ENCODE measurements at regions not wholly inside any gene's neighbourhood (a gene's known extent, or its start where the extent isn't known, plus 50 kb on each side); places are given as distances from the start of the nearest gene placed in this dataset.

DNA sequence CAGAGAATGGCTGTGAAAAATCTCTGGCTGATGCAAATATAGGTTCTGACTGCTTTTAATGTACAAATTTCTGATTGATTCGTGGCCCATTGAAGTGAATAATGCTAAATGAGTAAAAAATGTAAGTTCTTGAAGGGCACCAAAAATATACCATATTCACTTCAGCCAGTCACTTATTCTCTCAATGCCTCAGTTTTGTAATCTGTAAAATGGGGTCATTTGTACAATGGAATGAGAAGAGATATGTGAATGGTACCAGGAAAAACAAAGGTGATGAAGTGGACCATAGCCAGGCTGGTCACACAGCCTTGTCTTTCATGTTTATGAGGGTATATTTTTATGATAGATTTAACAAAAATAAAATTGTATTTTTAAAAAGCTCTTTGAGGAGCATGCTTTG is 441.2 kb upstream of the NR3C2 start:
- no peak for DNase-seq
- Histone ChIP-seq H3K27ac (no peak overlapping the region), H3K9me3 (no peaks in the 10 kb centered on the region), H3K4me3 (no peak overlapping the region), H3K36me3 (no peaks in the 10 kb centered on the region), H3K4me1 (no peaks in the 10 kb centered on the region), H3K27me3 (no peaks in the 10 kb centered on the region)
- 67 to 87% methylated on average over 1 of the region's 1 CpG for WGBS, 2 donors
- TF ChIP-seq, protein P1, sequence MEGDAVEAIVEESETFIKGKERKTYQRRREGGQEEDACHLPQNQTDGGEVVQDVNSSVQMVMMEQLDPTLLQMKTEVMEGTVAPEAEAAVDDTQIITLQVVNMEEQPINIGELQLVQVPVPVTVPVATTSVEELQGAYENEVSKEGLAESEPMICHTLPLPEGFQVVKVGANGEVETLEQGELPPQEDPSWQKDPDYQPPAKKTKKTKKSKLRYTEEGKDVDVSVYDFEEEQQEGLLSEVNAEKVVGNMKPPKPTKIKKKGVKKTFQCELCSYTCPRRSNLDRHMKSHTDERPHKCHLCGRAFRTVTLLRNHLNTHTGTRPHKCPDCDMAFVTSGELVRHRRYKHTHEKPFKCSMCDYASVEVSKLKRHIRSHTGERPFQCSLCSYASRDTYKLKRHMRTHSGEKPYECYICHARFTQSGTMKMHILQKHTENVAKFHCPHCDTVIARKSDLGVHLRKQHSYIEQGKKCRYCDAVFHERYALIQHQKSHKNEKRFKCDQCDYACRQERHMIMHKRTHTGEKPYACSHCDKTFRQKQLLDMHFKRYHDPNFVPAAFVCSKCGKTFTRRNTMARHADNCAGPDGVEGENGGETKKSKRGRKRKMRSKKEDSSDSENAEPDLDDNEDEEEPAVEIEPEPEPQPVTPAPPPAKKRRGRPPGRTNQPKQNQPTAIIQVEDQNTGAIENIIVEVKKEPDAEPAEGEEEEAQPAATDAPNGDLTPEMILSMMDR (IDR thresholded peaks at IDR 0.05), result no peak
- no peak for TF ChIP-seq POLR2A (IDR thresholded peaks at IDR 0.05)
- intact Hi-C loops (cut with DNase I), result no loop called here

DNA sequence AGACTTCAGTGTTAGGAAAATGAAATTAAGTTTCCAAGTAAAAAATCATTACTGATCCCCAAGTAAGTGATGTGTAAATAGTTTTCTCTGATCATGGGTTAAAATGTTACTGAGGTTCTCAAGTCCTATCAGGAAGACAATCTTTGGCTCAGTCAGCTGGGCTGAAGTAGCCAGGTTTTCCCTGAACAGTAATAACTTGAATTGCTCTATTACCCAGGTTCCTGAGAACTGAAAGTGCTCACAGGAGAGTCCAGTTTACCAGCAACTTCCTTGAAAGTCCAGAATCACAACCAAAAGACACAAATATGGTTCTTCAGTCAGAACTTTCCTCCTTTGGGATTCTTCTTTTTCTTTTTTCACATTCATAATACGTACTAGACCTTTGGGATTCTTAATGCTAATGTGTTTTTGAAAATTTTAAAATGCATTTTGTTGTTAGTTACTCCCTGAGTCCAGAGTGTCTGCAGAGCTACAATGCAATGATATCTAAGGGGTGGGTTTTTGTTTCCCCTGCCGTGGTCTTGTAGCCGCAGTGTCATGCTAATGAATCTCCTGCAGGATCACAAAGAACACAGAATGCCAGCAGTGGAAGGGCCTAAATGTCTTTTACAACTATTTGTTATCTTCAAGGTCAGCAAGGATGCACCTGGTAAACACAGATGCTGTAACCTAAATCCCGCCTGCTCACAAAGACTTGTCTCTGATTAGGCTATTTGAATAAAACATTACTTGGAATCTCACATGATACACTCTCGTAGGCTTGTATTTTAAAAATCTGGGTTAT is 439.8 kb upstream of the NR3C2 start:
- Histone ChIP-seq H3K4me1 (no peaks in the 10 kb centered on the region), H3K27me3 (no peaks in the 10 kb centered on the region), H3K4me3 (no peak overlapping the region), H3K27ac (no peak overlapping the region), H3K9me3 (no peaks in the 10 kb centered on the region), H3K36me3 (no peaks in the 10 kb centered on the region)
- no peak for TF ChIP-seq POLR2A (IDR thresholded peaks at IDR 0.05)
- no peak for DNase-seq
- intact Hi-C loops (cut with DNase I), result no loop called here
- 69 to 85% methylated on average over 5 of the region's 5 CpGs for WGBS, 2 donors

DNA sequence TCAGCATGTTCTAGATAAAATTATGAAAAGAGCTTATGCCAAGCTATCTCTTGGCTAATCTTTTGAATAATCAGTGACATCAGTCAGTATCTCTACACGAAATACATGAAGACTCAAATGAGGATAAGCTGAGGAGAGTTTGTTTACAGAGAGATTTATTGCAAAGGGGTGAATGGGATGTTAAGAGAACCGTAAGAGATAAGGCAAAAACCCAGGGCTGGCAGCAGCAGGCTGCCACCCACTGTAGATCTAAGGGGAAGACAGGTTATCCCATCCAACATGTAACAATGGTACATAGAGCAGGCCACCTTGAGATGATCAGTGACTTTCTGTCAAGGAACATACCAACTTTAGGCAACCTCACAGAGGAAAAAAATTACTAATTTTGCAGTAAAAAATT is 432.1 kb upstream of the NR3C2 start:
- H3K4me1 ChIP-seq, result no peaks in the 10 kb centered on the region
- H3K9me3 ChIP-seq, result no peaks in the 10 kb centered on the region
- no peaks in the 10 kb centered on the region for H3K27me3 ChIP-seq
- no peak overlapping the region for H3K4me3 ChIP-seq
- TF ChIP-seq, protein P1 (IDR thresholded peaks at IDR 0.05), result no peak
- no peak for TF ChIP-seq POLR2A (IDR thresholded peaks at IDR 0.05)
- intact Hi-C loops (cut with DNase I), result no loop called here
- no peak for DNase-seq
- H3K27ac ChIP-seq, result no peak overlapping the region
- WGBS, 2 donors, result 23 to 28% methylated on average over 2 of the region's 2 CpGs
- H3K36me3 ChIP-seq, result no peaks in the 10 kb centered on the region

DNA sequence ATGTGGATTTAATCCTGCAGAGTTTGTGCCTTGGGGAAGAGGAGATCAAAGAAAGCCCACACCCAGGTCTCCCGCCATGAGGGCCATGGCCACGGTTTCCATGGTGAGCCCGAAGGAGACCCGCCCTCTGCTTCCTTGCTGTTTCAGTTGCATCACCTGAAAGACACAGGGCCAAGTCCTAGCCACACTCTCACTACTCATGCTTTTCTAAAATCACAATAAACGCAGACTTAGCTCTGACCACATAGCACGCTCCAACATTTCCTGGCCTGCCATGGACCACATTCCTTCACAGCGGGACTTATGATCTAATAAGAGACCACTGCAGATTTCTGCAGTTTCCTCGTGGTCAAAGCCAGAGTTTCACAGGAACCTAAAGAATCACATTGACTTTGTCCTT is 426.0 kb upstream of the NR3C2 start:
- H3K4me1 ChIP-seq, result no peaks in the 10 kb centered on the region
- WGBS, 2 donors, result 74 to 82% methylated on average over 5 to 8 of the region's 8 CpGs
- no peak for DNase-seq
- no peak overlapping the region for H3K4me3 ChIP-seq
- intact Hi-C loops (cut with DNase I), result no loop called here
- no peaks in the 10 kb centered on the region for H3K27me3 ChIP-seq
- no peak overlapping the region for H3K27ac ChIP-seq
- no peak for TF ChIP-seq POLR2A (IDR thresholded peaks at IDR 0.05)
- TF ChIP-seq, protein P1 (IDR thresholded peaks at IDR 0.05), result no peak
- no peaks in the 10 kb centered on the region for H3K36me3 ChIP-seq
- H3K9me3 ChIP-seq, result no peaks in the 10 kb centered on the region

DNA sequence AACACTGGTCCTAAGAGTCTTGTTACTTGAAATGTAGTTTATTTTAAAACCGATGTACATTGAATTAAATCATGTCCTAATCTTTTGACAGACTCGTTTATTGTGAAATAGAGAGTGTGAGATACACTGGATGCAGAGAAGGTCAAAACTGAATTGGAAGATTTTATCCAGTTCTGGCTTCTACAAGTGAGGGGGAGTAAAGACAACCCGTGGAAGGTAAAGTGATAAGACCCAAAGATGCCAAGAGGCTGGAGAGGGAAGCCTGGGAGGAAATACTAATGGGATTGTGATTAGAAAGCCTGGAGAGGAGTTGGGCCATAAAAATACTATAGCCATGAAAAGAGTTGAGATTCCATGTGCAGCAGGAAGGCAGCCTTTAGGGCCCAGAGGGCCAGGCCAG is 424.5 kb upstream of the NR3C2 start:
- Histone ChIP-seq H3K4me1 (no peaks in the 10 kb centered on the region), H3K4me3 (no peak overlapping the region), H3K36me3 (no peaks in the 10 kb centered on the region), H3K27ac (no peak overlapping the region), H3K9me3 (no peaks in the 10 kb centered on the region), H3K27me3 (no peaks in the 10 kb centered on the region)
- WGBS, 2 donors, result 70 to 72% methylated on average over 3 of the region's 3 CpGs
- intact Hi-C loops (cut with DNase I), result no loop called here
- no peak for DNase-seq
- TF ChIP-seq, protein P1 (IDR thresholded peaks at IDR 0.05), result no peak

All from esophagus squamous epithelium (tissue), 5 donors.